Spleen (tissue), 11 donors: ENCODE measurements at regions not wholly inside any gene's neighbourhood (a gene's known extent, or its start where the extent isn't known, plus 50 kb on each side); places are given as distances from the start of the nearest gene placed in this dataset.

Source experiments
- DNase-seq: peaks from one replicate; pipeline ENCODE4 v3.0.0-alpha.2; 2020
- H3K27ac ChIP-seq, 8 donors: fragments of 200-600 bp; sonication (generic) in 7 of 8; 1 replicate in 4 of 8; 2 replicates in 4 of 8; pipeline versions ENCODE4 v1.5.0 to v1.8.0; 2016 to 2021; ENCODE audit warnings: inconsistent platforms in 4 of 8, mild to moderate bottlenecking in 4 of 8, moderate library complexity in 1 of 8
- H3K27me3 ChIP-seq, 7 donors: fragments of 200-600 bp; sonication (generic) in 6 of 7; replicated peaks in 1 of 7; 1 replicate in 4 of 7; 2 replicates in 3 of 7; pipeline versions ENCODE4 v1.5.0 to v1.8.0; 2016 to 2021; ENCODE audit warnings: inconsistent platforms in 3 of 7, mild to moderate bottlenecking in 1 of 7
- H3K36me3 ChIP-seq, 6 donors: fragments of 200-600 bp; sonication (generic) in 5 of 6; 1 replicate in 4 of 6; 2 replicates in 2 of 6; pipeline versions ENCODE4 v1.5.0 to v1.8.0; 2016 to 2021; ENCODE audit warnings: inconsistent platforms in 2 of 6
- H3K4me1 ChIP-seq, 6 donors: fragments of 200-600 bp; sonication (generic) in 5 of 6; 1 replicate in 3 of 6; 2 replicates in 3 of 6; pipeline versions ENCODE4 v1.5.0 to v1.8.0; 2016 to 2021; ENCODE audit warnings: inconsistent platforms in 3 of 6
- H3K4me3 ChIP-seq, 8 donors: fragments of 200-600 bp; sonication (generic) in 7 of 8; 1 replicate in 4 of 8; 2 replicates in 4 of 8; pipeline versions ENCODE4 v1.5.0 to v1.8.0; 2016 to 2021; ENCODE audit warnings: inconsistent platforms in 4 of 8, mild to moderate bottlenecking in 4 of 8, moderate library complexity in 2 of 8
- H3K9me3 ChIP-seq, 8 donors: fragments of 200-600 bp; sonication (generic) in 7 of 8; 1 replicate in 4 of 8; 2 replicates in 4 of 8; pipeline versions ENCODE4 v1.5.0 to v1.8.0; 2016 to 2021; ENCODE audit warnings: inconsistent platforms in 4 of 8
- POLR2A ChIP-seq, 3 donors: fragments of 450-650 bp; IDR thresholded peaks; one replicate each; pipeline ENCODE4 v1.5.1; 2017; ENCODE audit warnings: antibody characterized with exemption in 3 of 3, mild to moderate bottlenecking in 1 of 3
- POLR2AphosphoS5 ChIP-seq, 3 donors: sonication (generic); formaldehyde crosslinking; IDR thresholded peaks; one replicate each; pipeline ENCODE4 v1.5.1; 2017; ENCODE audit warnings: antibody characterized with exemption in 3 of 3
- WGBS, 5 donors: extraction: QIAGEN DNeasy Blood & Tissue Kit in 3 of 5; methylation state at CpG; one replicate each; pipeline versions ENCODE4 v1.1.5 to v1.1.7; 2013 to 2018; 5-methylcytosine and 5-hydroxymethylcytosine counted together
- intact Hi-C: fragments of 100-400 bp; cut with DNase I; formaldehyde crosslinking; loops from one replicate; pipeline ENCODE4 v1.15.0; 2023; ENCODE audit warnings: low total_unique reads
- TF ChIP-seq, protein P1 (sequence below), 11 experiments: fragments of 200-600 bp in 7 of 11; fragments of 450-650 bp in 4 of 11; sonication (generic) in 4 of 11; IDR thresholded peaks in 8 of 11; conservative IDR thresholded peaks in 3 of 11; 1 replicate in 7 of 11; 2 replicates in 4 of 11; pipeline versions ENCODE4 v1.4.0 to v1.8.0; 2016 to 2021; ENCODE audit warnings: antibody characterized with exemption in 11 of 11, inconsistent platforms in 4 of 11, mild to moderate bottlenecking in 1 of 11
- donor health status: healthy with polysubstance abuse.
- donor health status: DM: no; HTN: no; CAD: no; lungs with moderate emphysema.
- donor health status: DM: no; HTN: no; CAD: no.
- donor health status: Bipolar disorder and iron deficiency.
- donor health status: healthy.
- donor health status: DM: no; HTN: no; CAD: no.
- donor health status: DM: yes; HTN: yes; CAD: no.

DNA sequence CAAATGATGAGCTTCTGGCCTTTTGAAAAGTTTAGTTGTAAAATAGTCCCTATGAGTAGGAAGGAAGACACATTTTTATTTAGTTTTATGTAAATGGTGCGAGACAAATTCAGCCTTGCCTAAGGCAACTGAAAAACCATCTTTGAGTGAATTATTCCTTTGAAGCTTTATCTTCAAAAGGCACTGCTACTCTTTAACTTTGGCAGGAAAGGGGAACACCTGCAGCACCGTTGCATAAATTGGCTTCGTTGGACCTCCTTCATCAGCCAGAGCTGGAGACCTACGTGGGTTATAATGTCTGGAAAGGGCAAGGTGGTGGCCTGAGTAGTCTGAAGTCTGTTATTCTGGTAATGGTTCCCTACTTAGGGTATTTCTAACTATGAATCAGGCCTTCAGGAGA lies 373.5 kb downstream of the KCNJ2 start:
- Histone ChIP-seq H3K27me3 (no peaks in the 10 kb centered on the region), H3K36me3 (no peaks in the 10 kb centered on the region), H3K27ac (no peak overlapping the region), H3K4me1 (no peaks in the 10 kb centered on the region), H3K4me3 (no peak overlapping the region), H3K9me3 (no peaks in the 10 kb centered on the region)
- 65 to 79% (median 75%) methylated on average over 4 of the region's 4 CpGs for WGBS, 5 donors
- intact Hi-C loops = no loop called here
- DNase-seq = no peak
- TF ChIP-seq POLR2AphosphoS5 (IDR thresholded peaks at IDR 0.05) (no peak), POLR2A (IDR thresholded peaks at IDR 0.05) (no peak)
- TF ChIP-seq, protein P1, sequence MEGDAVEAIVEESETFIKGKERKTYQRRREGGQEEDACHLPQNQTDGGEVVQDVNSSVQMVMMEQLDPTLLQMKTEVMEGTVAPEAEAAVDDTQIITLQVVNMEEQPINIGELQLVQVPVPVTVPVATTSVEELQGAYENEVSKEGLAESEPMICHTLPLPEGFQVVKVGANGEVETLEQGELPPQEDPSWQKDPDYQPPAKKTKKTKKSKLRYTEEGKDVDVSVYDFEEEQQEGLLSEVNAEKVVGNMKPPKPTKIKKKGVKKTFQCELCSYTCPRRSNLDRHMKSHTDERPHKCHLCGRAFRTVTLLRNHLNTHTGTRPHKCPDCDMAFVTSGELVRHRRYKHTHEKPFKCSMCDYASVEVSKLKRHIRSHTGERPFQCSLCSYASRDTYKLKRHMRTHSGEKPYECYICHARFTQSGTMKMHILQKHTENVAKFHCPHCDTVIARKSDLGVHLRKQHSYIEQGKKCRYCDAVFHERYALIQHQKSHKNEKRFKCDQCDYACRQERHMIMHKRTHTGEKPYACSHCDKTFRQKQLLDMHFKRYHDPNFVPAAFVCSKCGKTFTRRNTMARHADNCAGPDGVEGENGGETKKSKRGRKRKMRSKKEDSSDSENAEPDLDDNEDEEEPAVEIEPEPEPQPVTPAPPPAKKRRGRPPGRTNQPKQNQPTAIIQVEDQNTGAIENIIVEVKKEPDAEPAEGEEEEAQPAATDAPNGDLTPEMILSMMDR (IDR thresholded peaks at IDR 0.05 in 8 of 11, conservative IDR thresholded peaks at IDR 0.05 in 3 of 11) = no peak

DNA sequence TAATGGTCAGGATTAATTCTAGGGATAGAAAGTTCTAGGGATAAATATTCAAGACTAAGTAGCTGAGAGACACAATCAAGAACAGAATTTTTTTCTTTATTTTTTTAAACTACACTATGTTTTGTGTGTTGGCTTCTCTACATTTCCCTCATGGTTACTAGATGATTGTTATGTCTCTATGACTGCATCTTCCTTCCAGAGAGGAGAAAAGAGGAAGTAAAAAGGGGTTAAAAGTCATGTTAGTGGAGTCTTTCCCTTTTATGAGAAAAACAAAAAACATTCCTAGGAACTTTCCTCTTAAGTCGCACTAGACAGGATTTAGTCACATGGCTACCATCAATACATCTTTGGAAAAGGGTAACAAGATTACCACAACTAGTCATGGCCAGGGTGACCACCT lies 375.0 kb downstream of the KCNJ2 start:
- H3K9me3 ChIP-seq = no peaks in the 10 kb centered on the region
- no peak for DNase-seq
- no peak overlapping the region for H3K27ac ChIP-seq

DNA sequence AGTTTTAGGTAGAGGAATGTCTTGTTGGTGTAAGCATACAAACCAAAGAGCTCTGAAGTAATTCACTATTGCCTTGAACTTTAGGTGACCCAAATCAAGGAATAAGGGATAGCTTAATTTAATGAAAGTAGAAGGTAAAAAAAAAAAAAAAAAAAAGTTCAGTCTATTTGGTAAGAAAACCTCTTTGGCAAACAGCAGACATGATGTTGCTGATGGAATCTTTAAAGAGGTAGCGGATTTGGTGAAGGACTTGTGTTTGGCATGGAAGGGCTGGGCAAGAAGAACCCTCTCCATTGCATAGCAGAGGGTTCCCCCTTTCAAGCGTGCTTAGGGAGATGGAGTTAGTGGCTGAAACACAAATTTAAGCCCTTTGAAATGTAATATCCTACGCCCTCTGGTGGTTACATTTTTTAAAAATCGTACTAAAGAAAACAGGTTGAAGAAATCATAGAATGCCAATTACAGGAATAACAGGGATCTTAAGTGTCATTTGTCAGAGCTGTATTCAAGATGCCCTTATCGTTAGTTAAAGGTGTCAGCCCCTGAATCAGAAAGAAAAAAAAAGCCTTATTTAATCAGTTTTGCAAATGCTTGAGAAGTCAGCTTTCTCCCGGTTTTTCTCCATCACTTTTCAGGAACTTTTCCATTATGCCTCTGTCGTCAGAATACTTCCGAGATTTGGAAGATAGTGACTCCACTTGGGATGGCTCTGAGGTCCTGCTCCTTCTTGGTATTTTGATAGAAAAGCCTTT lies 383.1 kb downstream of the KCNJ2 start:
- no peaks in the 10 kb centered on the region for H3K27me3 ChIP-seq
- intact Hi-C loops = loop anchor here (5.0 kb wide), 1 partner anchor 985 kb away; no protein-coding TSS in a partner anchor
- no peak overlapping the region for H3K4me3 ChIP-seq
- no peaks in the 10 kb centered on the region for H3K9me3 ChIP-seq
- WGBS, 5 donors = 35 to 40% (median 38%) methylated on average over 8 of the region's 8 CpGs
- DNase-seq = no peak
- TF ChIP-seq POLR2A (IDR thresholded peaks at IDR 0.05) = no peak
- TF ChIP-seq, protein P1 (IDR thresholded peaks at IDR 0.05 in 8 of 11, conservative IDR thresholded peaks at IDR 0.05 in 3 of 11) = peak in 9 of 11 experiments; percentile 8 to 57 (median 45)
- H3K27ac ChIP-seq = no peak overlapping the region
- H3K36me3 ChIP-seq = no peaks in the 10 kb centered on the region
- peaks cover 0 to 6% (median 0%) of the 10 kb centered on the region in 6 donors for H3K4me1 ChIP-seq

More for the DNA sequence above, 375.0 kb downstream of the KCNJ2 start:
- WGBS, 5 donors = 74 to 85% (median 81%) methylated on average over 1 of the region's 1 CpG
- no peak for TF ChIP-seq POLR2AphosphoS5 (IDR thresholded peaks at IDR 0.05)
- TF ChIP-seq, protein P1 (IDR thresholded peaks at IDR 0.05 in 8 of 11, conservative IDR thresholded peaks at IDR 0.05 in 3 of 11) = no peak
- no peak for TF ChIP-seq POLR2A (IDR thresholded peaks at IDR 0.05)
- intact Hi-C loops = no loop called here
- Histone ChIP-seq H3K4me1 (no peaks in the 10 kb centered on the region), H3K27me3 (no peaks in the 10 kb centered on the region), H3K36me3 (no peaks in the 10 kb centered on the region), H3K4me3 (no peak overlapping the region)

DNA sequence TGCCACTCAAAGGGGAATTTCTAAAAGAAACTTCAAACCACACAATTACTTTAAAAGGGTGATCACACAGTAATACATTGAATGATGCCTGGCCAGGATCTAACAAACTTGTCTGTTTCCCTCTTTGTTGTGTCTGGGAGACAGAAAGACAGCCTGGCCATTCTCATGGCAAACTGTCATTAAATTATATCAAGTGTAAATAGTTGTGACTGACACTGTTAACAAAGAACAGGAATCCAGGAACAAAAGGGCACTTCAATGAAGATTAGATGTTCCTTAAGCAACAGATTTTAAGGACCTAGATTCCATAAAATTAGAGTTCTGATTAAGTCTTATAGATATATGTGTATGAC lies 383.6 kb downstream of the KCNJ2 start:
- Histone ChIP-seq H3K4me3 (no peak overlapping the region), H3K27me3 (no peaks in the 10 kb centered on the region), H3K9me3 (no peaks in the 10 kb centered on the region), H3K27ac (no peak overlapping the region), H3K4me1 (peaks cover 0 to 6% (median 0%) of the 10 kb centered on the region in 6 donors), H3K36me3 (no peaks in the 10 kb centered on the region)
- intact Hi-C loops = loop anchor here (5.0 kb wide), 1 partner anchor 986 kb away; no protein-coding TSS in a partner anchor
- TF ChIP-seq POLR2AphosphoS5 (IDR thresholded peaks at IDR 0.05) (no peak), POLR2A (IDR thresholded peaks at IDR 0.05) (no peak)
- TF ChIP-seq, protein P1 (IDR thresholded peaks at IDR 0.05 in 8 of 11, conservative IDR thresholded peaks at IDR 0.05 in 3 of 11) = no peak
- DNase-seq = no peak
